ENCODE measurements at regions not wholly inside any gene's neighbourhood (a gene's known extent, or its start where the extent isn't known, plus 50 kb on each side); places are given as distances from the start of the nearest gene placed in this dataset.

DNA sequence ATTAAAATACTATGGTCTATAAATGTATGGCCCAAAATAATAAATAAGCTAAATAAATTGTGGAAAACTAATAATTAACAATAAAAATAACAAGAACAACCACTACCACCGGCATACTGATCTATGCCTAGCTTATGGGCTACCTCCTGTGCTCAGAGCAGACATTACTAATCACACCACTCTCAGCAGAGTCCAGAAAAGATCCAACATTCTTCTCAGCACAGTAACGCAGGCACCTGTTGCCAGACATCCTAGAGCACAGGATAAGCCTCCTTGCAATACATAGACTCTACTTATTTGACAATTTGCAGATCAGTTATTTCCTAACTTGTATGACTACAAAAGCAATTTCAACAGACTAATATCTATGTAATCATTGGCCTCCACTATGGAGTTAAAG is 137.1 kb upstream of the NEBL start:
- intact Hi-C loops (cut with DNase I; ENCODE audit: low total_unique reads): no loop called here
- Histone ChIP-seq H3K9me3 (peaks cover 0 to 6% (median 0%) of the 10 kb centered on the region in 8 donors), H3K4me3 (no peak overlapping the region), H3K4me1 (no peaks in the 10 kb centered on the region), H3K36me3 (no peaks in the 10 kb centered on the region), H3K27me3 (replicated peaks in 1 of 7) (no peaks in the 10 kb centered on the region), H3K27ac (no peak overlapping the region)
- no peak for TF ChIP-seq POLR2AphosphoS5 (IDR thresholded peaks at IDR 0.05)
- TF ChIP-seq, protein P1, sequence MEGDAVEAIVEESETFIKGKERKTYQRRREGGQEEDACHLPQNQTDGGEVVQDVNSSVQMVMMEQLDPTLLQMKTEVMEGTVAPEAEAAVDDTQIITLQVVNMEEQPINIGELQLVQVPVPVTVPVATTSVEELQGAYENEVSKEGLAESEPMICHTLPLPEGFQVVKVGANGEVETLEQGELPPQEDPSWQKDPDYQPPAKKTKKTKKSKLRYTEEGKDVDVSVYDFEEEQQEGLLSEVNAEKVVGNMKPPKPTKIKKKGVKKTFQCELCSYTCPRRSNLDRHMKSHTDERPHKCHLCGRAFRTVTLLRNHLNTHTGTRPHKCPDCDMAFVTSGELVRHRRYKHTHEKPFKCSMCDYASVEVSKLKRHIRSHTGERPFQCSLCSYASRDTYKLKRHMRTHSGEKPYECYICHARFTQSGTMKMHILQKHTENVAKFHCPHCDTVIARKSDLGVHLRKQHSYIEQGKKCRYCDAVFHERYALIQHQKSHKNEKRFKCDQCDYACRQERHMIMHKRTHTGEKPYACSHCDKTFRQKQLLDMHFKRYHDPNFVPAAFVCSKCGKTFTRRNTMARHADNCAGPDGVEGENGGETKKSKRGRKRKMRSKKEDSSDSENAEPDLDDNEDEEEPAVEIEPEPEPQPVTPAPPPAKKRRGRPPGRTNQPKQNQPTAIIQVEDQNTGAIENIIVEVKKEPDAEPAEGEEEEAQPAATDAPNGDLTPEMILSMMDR (IDR thresholded peaks at IDR 0.05 in 8 of 11, conservative IDR thresholded peaks at IDR 0.05 in 3 of 11): no peak
- TF ChIP-seq POLR2A (IDR thresholded peaks at IDR 0.05): no peak
- WGBS, 5 donors: 37 to 80% (median 67%) methylated on average over 2 of the region's 2 CpGs
- no peak for DNase-seq

GRCh38 chr10:21032587-21033319 is 135.6 kb upstream of the NEBL start:
- intact Hi-C loops (cut with DNase I; ENCODE audit: low total_unique reads): no loop called here
- WGBS, 5 donors: 65 to 76% (median 71%) methylated on average over 12 of the region's 12 CpGs
- no peak for DNase-seq

DNA sequence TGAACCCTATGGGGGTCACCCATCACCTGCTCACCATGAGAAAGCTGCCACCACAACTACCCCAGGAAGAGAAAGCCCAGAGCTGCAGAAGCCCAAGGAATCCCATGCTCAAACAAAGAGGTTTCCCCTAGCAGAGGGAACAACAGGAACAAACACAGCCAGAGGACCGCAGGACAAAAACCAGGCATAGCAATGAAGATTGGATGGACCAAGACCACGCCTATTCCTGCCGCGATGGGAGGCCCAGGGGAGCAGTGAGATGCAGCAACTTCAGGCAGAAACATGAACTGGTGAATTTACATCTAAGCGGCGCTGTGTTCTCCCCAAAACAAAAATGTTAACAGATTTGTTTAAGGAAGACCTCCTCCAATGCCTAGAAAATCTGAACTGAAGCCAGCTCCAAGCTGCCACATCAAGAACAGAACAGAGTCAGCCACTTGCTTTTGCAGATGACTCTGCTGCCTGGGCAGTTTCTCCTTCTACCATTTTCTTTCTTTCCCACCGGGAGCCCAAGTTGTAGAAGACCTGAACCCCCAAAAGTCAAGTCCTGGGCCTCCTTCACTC is 134.2 kb upstream of the NEBL start:
- Histone ChIP-seq H3K27ac (no peak overlapping the region), H3K4me3 (no peak overlapping the region), H3K9me3 (peaks cover 0 to 6% (median 0%) of the 10 kb centered on the region in 8 donors), H3K4me1 (no peaks in the 10 kb centered on the region), H3K27me3 (replicated peaks in 1 of 7) (no peaks in the 10 kb centered on the region), H3K36me3 (no peaks in the 10 kb centered on the region)
- no peak for TF ChIP-seq POLR2A (IDR thresholded peaks at IDR 0.05)
- TF ChIP-seq, protein P1 (IDR thresholded peaks at IDR 0.05 in 8 of 11, conservative IDR thresholded peaks at IDR 0.05 in 3 of 11): no peak
- no peak for TF ChIP-seq POLR2AphosphoS5 (IDR thresholded peaks at IDR 0.05)
- intact Hi-C loops (cut with DNase I; ENCODE audit: low total_unique reads): no loop called here
- DNase-seq: no peak
- WGBS, 5 donors: 85 to 90% (median 88%) methylated on average over 7 of the region's 7 CpGs

More at GRCh38 chr10:21032587-21033319, 135.6 kb upstream of the NEBL start:
- TF ChIP-seq POLR2A (IDR thresholded peaks at IDR 0.05) (no peak), POLR2AphosphoS5 (IDR thresholded peaks at IDR 0.05) (no peak)
- TF ChIP-seq, protein P1 (IDR thresholded peaks at IDR 0.05 in 8 of 11, conservative IDR thresholded peaks at IDR 0.05 in 3 of 11): no peak
- Histone ChIP-seq H3K4me1 (no peaks in the 10 kb centered on the region), H3K9me3 (peaks cover 0 to 6% (median 0%) of the 10 kb centered on the region in 8 donors), H3K4me3 (no peak overlapping the region), H3K27me3 (replicated peaks in 1 of 7) (no peaks in the 10 kb centered on the region), H3K36me3 (no peaks in the 10 kb centered on the region), H3K27ac (no peak overlapping the region)

GRCh38 chr10:21030091-21030490 is 133.0 kb upstream of the NEBL start:
- Histone ChIP-seq H3K4me1 (no peaks in the 10 kb centered on the region), H3K27me3 (replicated peaks in 1 of 7) (no peaks in the 10 kb centered on the region), H3K9me3 (peaks cover 0 to 6% (median 0%) of the 10 kb centered on the region in 8 donors), H3K36me3 (no peaks in the 10 kb centered on the region), H3K27ac (no peak overlapping the region), H3K4me3 (no peak overlapping the region)
- 55 to 81% (median 71%) methylated on average over 10 of the region's 10 CpGs for WGBS, 5 donors
- DNase-seq: no peak
- intact Hi-C loops (cut with DNase I; ENCODE audit: low total_unique reads): no loop called here
- TF ChIP-seq, protein P1 (IDR thresholded peaks at IDR 0.05 in 8 of 11, conservative IDR thresholded peaks at IDR 0.05 in 3 of 11): no peak
- TF ChIP-seq POLR2A (IDR thresholded peaks at IDR 0.05) (no peak), POLR2AphosphoS5 (IDR thresholded peaks at IDR 0.05) (no peak)
